ENCODE measurements at regions not wholly inside any gene's neighbourhood (a gene's known extent, or its start where the extent isn't known, plus 50 kb on each side); places are given as distances from the start of the nearest gene placed in this dataset. TPM values are rescaled to one million over a fixed set of nuclear protein-coding genes. Genes with fewer than 3 reads are reported as not detected.

- no peak overlapping the region for H3K4me3 Mint-ChIP-seq
- peaks cover 2% of the 10 kb centered on the region; the same call in 1 of the 2 replicates for H3K4me1 Mint-ChIP-seq (ENCODE audit: low read depth)
- DNase-seq: no peak
- H3K27me3 Mint-ChIP-seq (ENCODE audit: insufficient read depth): no peaks in the 10 kb centered on the region; the same call in 1 of the 2 replicates
- no peak overlapping the region for H3K27ac Mint-ChIP-seq
- peaks cover 10% of the 10 kb centered on the region; the same call in 1 of the 2 replicates for H3K36me3 Mint-ChIP-seq (ENCODE audit: low read depth)
- TF ChIP-seq CTCF (IDR thresholded peaks at IDR 0.05): no peak
- H3K9me3 Mint-ChIP-seq: peaks cover 7% of the 10 kb centered on the region; the same call in 1 of the 2 replicates
These were observed 213.6 kb upstream of the AMIGO2 start for GRCh38 chr12:47293406-47293805.

- no peaks in the 10 kb centered on the region for H3K9me3 Mint-ChIP-seq
- no peaks in the 10 kb centered on the region; the same call in 1 of the 2 replicates for H3K27me3 Mint-ChIP-seq (ENCODE audit: insufficient read depth)
- peaks cover 14% of the 10 kb centered on the region for H3K4me1 Mint-ChIP-seq (ENCODE audit: low read depth)
- H3K36me3 Mint-ChIP-seq (ENCODE audit: low read depth): peaks cover 4% of the 10 kb centered on the region; the same call in 1 of the 2 replicates
- no peak for DNase-seq
- H3K4me3 Mint-ChIP-seq: no peak overlapping the region
- H3K27ac Mint-ChIP-seq: no peak overlapping the region
- TF ChIP-seq CTCF (IDR thresholded peaks at IDR 0.05): no peak
These were observed 206.9 kb upstream of the AMIGO2 start for GRCh38 chr12:47286676-47287075.

Small RNA genes in the stretch of these regions (microRNA-seq; reads per million reads assigned to microRNA genes)
- not detected for gene MIR4494
